Activated CD8-positive, alpha-beta memory T cell treated with anti-CD3 and anti-CD28 coated beads, Interleukin-2, amount 50 U/mL, for 24 hours (primary cell): ENCODE measurements at regions not wholly inside any gene's neighbourhood (a gene's known extent, or its start where the extent isn't known, plus 50 kb on each side); places are given as distances from the start of the nearest gene placed in this dataset.

Experiments used
- DNase-seq: peaks from one replicate; pipeline ENCODE4 v3.0.0-alpha.2; 2020; ENCODE audit errors: extremely low read depth

- DNase-seq: no peak
Measured at GRCh38 chr2:234835738-234836137, 116.1 kb upstream of the SH3BP4 start.

DNA sequence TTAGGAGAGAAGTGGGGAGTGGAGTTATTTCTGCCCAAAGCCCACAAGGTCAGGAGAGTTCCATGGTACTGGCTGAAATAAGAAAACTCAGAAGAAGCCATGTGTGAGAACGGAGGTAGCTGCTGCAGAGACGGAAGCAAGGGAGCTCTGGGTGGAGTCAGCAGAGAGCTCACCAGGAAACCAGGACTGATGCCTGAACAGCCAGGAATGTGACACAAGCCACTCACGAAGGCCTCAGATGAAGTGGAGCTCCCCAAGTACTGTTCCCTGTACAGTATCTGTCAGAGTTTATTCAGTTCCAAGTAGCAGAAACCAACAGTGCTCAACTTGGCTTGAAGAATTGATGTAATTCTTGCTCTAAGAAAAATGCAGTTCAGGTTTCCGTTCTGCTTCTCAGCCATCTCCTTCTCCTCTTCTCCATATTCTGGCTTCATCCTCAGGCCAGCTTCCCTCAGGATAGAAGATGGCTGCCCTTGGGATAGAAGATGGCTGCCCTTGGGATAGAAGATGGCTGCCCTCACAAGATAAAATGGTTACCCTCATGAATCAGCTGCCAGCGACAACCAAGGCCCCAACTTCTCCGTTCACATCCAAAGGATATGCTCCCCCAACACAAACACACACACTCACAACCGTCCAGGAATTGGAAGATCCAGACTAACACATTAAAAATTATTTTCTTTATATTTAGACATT lies 117.4 kb upstream of the SH3BP4 start:
- no peak for DNase-seq

GRCh38 chr2:234830853-234831252 lies 121.0 kb upstream of the SH3BP4 start:
- no peak for DNase-seq

- no peak for DNase-seq
Measured at GRCh38 chr2:234829074-234829455, 122.8 kb upstream of the SH3BP4 start.

GRCh38 chr2:234828382-234829073 lies 123.3 kb upstream of the SH3BP4 start:
- no peak for DNase-seq

DNA sequence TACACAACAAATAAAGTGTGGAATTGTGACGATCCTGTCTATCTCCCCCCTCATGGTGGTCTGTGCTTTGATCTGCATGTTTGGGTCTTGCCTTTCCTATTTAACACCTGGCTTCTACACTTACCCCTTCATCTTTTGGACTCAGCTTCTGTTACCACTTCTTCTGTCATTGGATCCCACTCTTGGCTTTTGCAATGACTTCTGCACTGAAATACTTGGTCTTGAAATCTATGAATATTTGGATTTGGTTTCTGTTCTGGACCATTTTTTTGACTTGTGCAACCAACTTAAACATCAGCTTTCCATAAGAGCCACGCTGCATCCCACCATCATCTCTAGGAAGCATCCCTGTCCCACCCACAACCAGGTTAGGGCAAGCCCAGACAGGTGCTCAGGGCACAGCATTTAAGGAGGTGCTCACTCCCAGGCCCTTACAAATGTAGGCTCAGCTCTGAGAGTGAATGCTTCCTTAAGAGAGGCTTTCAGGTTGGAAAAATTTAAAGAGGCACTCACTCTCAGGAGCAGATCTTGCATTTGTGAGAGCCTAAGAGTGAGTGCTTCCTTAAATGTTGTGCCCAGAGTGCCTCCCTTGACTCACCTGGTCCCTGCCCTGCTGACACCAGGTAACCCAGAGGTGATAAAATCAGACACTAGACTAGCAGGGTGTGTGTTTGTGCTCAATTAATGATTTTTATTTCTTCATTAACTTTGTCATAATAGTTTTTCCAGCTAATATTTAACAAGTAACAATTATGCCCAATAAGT lies 124.5 kb upstream of the SH3BP4 start:
- no peak for DNase-seq

DNA sequence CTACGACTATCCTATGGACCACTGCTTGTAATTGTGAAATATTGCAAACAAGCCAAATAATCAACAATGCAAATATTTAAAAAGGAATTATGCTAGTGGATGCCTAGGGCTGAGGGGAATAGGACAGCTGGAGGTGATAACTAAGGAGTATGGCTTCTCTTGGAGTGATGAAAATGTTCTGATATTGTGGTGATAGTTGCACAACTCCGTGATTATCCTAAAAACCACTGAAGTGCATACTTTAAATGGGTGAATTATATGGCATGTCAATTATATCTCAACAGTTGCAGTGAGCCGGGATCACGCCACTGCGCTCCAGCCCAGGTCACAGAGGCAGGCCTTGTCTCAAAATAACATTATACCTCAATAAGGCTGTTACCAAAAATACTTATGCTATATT lies 125.1 kb upstream of the SH3BP4 start:
- no peak for DNase-seq

DNA sequence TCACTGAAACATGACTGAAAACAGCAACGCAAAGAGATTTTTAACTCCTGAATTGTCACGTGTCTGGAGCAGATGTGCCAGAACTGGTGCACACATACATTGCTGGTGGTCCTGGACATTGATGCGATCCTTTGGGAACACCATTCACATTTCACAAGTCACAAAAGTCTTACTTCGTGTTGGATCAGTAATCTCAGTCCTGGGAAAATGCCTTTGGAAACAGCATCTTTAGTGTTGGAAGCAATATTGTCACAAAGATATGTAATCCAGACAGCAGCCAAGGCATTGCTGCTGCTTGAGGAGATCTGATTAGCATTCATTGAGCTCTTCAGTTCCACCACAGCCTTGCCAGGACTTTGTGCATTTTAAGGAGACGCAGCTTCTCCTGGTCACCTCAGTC lies 126.2 kb upstream of the SH3BP4 start:
- no peak for DNase-seq

DNA sequence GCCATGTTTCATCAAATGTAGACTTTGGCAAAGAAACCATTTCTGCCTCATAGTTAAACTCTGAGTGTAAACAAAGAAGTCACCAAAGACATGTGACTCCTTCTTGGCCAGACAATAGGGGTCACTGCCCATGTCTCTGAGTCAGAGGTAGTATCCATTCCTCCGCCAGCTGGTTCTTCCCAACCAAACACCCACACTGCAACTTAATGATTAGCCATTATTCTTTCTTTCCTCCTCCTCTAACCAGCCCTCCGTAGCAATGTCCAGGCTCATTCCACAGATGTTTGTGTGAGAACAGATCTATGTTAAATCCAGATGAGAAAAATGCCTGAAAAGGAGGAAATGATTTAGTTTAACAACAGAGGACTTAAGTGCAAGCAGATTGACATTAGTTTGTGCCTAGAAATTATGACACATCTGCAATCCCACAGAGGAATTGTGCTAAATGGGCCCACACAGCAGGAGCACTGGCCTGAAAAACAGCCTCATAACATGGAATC lies 127.9 kb upstream of the SH3BP4 start:
- no peak for DNase-seq

GRCh38 chr2:234823196-234823876 lies 128.5 kb upstream of the SH3BP4 start:
- no peak for DNase-seq

DNA sequence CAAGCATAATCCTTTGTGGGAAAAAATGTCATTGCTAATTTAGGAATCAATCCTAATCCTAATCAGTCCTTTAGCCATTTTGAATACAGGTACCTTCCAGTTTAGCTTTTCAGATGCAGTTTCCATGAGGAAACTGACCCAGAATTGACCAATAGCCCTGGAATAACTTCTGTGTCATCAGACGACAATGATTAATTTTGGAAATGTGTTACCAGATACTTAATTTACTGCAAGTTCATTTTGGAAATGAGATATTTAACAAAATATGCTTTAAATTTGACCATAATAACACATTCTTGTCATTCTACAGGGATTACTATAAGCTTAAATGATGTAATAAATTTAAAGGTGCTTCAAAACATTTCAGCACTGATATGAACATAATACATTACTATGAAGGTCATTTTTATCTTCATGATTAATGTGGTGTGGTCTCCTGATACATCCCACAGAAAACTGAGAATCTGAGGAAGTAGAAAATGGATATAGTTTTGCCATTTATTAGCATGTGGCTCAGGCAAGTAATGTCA lies 129.8 kb upstream of the SH3BP4 start:
- DNase-seq: no peak

- DNase-seq: no peak
Measured at GRCh38 chr2:234818937-234819336, 132.9 kb upstream of the SH3BP4 start.

GRCh38 chr2:234816491-234816890 lies 135.3 kb upstream of the SH3BP4 start:
- no peak for DNase-seq

DNA sequence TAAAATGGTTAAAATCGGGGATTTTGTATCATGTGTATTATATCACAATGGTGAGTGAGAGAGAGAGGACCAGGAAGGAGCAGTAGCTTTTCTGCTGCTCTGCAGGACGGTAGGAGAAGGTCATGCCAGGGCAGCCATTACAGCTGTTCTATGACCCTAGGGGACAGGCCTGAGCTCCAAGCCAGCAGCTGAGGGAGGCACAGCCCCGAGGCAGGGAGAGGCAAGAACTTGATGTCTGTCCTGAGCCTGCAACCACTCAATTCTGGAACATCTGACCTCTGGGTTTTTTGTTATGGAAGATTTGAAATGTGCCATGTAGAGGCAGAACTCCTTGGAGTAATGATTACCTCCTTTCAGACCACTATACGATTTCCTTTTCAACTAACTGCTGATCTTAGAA lies 135.8 kb upstream of the SH3BP4 start:
- no peak for DNase-seq

DNA sequence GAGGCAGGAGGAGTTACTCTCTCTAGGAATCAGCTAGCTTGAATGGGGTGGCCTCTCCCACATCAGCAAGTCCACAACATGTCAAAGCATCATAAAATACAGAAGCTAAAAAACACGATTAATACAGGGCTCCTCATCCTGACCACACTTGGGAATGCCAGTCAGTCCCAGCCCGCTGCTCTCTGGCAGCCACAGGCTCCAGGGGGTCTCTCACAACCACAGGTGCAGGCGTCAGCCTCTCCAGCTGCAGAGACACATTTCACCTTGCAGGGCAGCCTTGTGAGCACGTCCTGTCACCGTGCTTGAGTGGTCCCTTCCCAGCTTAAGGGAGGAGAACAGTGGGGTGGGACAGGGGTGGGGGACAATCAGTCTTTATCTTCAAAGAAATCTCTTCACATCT lies 137.4 kb upstream of the SH3BP4 start:
- no peak for DNase-seq

DNA sequence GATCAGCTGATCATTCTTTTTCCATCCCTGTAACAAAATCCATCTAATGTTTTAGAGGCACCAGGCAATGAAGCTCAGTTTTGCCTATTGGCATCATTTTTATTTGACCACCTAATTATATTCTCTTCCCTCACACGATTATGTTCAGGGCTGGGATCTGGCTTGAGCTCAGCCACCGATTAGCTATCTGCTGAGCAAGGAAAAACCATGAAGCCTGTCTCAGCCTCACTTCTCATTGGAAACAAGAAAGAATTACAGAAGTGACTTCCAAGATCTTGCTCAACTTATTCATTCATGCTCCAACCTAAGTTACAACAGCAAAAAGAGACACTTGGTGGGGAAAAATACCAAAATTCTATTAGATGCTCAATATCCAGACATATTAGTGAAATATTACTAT lies 139.0 kb upstream of the SH3BP4 start:
- DNase-seq: no peak

GRCh38 chr2:234808907-234809306 lies 142.9 kb upstream of the SH3BP4 start:
- DNase-seq: no peak

DNA sequence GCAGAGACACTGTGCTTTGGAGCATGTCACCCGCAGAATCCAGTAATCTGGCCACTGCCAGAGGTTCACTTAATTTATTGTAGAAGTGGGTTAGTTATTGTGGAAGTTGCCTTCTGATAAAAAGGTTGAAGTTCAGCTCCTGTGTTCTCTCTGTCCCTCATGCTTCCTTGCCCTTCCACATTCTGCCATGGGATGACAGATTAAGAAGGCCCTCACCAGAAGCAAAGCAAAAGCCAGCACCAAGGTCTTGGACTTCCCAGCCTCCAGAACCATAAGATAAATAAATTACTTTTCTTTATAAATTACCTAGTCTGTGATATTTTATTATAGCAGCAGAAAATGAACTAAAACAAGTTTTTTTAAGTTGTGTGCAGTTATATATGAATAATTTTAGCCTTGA lies 145.0 kb upstream of the SH3BP4 start:
- DNase-seq: no peak

DNA sequence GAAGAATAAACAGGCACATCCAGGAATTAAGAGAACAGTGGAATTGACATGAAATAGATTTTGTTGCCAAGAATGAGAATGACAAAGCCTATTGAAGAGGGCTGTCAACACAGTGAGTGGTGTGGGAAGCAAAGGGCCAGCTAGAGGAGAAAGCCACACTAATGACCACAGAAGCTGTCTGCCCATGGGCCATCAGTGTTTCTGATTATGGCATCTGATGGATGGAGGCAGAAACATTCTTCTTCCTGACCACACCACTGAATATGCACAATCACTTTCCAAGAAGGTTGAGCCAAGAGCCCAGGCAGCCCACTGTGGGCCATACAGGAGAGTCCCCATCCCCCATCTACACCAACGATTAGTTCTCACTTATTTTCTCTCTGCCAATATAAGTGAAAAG lies 146.0 kb upstream of the SH3BP4 start:
- no peak for DNase-seq

- DNase-seq: no peak
Measured at GRCh38 chr2:234804704-234805103, 147.1 kb upstream of the SH3BP4 start.

GRCh38 chr2:234802845-234803171 lies 149.0 kb upstream of the SH3BP4 start:
- no peak for DNase-seq
